CD14-positive monocyte (primary cell): ENCODE measurements at regions not wholly inside any gene's neighbourhood (a gene's known extent, or its start where the extent isn't known, plus 50 kb on each side); places are given as distances from the start of the nearest gene placed in this dataset.

Source experiments
- DNase-seq, 3 donors: peaks; one replicate each; pipeline ENCODE4 v3.0.0-alpha.2; 2011 to 2022
- H2AFZ ChIP-seq: 2 replicates; pipeline ENCODE4 v1.6.0; 2012; ENCODE audit warnings: mild to moderate bottlenecking, low read depth, low read length, inconsistent platforms; ENCODE audit not compliant: insufficient read depth, poor library complexity, severe bottlenecking
- H3K27ac ChIP-seq, 2 donors: 1 replicate in 1 of 2; 2 replicates in 1 of 2; pipeline ENCODE4 v1.5.1; 2012 to 2013; ENCODE audit warnings: low read length in 2 of 2, control low read depth in 1 of 2, inconsistent platforms in 1 of 2, low read depth in 1 of 2, mild to moderate bottlenecking in 1 of 2
- H3K27me3 ChIP-seq, 2 donors: one replicate each; pipeline versions ENCODE4 v1.6.0 to v1.6.1; 2011 to 2013; ENCODE audit warnings: low read length in 2 of 2; ENCODE audit not compliant: control insufficient read depth in 2 of 2, insufficient read depth in 2 of 2
- H3K36me3 ChIP-seq, 2 donors: replicated peaks in 1 of 2; 1 replicate in 1 of 2; 2 replicates in 1 of 2; pipeline versions ENCODE4 v1.5.1 to v1.6.1; 2012 to 2013; ENCODE audit warnings: low read length in 2 of 2, control low read depth in 1 of 2, inconsistent platforms in 1 of 2, mild to moderate bottlenecking in 1 of 2; ENCODE audit not compliant: insufficient read depth in 2 of 2, control insufficient read depth in 1 of 2
- H3K4me1 ChIP-seq, 2 donors: 1 replicate in 1 of 2; 2 replicates in 1 of 2; pipeline versions ENCODE4 v1.5.1 to v1.6.1; 2012 to 2013; ENCODE audit warnings: low read length in 2 of 2, control low read depth in 1 of 2, inconsistent platforms in 1 of 2, mild to moderate bottlenecking in 1 of 2, moderate library complexity in 1 of 2; ENCODE audit not compliant: insufficient read depth in 2 of 2, control insufficient read depth in 1 of 2
- H3K4me2 ChIP-seq: replicated peaks from 2 replicates; pipeline ENCODE3; 2012; ENCODE audit warnings: low read length, moderate library complexity, mild to moderate bottlenecking; ENCODE audit not compliant: poor library complexity, severe bottlenecking; ENCODE audit errors: extremely low read depth
- H3K4me3 ChIP-seq, 3 experiments: fragments of 200-600 bp in 1 of 3; sonication (generic) in 1 of 3; replicated peaks in 1 of 3; 1 replicate in 2 of 3; 2 replicates in 1 of 3; pipeline ENCODE4 v1.5.1; 2011 to 2013; ENCODE audit warnings: low read length in 3 of 3, mild to moderate bottlenecking in 3 of 3, control low read depth in 2 of 3, low read depth in 2 of 3, inconsistent platforms in 1 of 3, moderate library complexity in 1 of 3
- H3K79me2 ChIP-seq: 2 replicates; pipeline ENCODE4 v1.6.0; 2012; ENCODE audit warnings: mild to moderate bottlenecking, control low read depth, inconsistent platforms, low read length, moderate library complexity; ENCODE audit not compliant: insufficient read depth
- H3K9ac ChIP-seq: 2 replicates; pipeline ENCODE4 v1.6.0; 2017; ENCODE audit warnings: low read length, mild to moderate bottlenecking; ENCODE audit not compliant: insufficient read depth, poor library complexity, severe bottlenecking
- H3K9me3 ChIP-seq, 2 donors: replicated peaks in 1 of 2; 1 replicate in 1 of 2; 2 replicates in 1 of 2; pipeline versions ENCODE4 v1.5.1 to v1.6.1; 2012 to 2013; ENCODE audit warnings: low read length in 2 of 2, control low read depth in 1 of 2; ENCODE audit not compliant: control insufficient read depth in 1 of 2, insufficient read depth in 1 of 2
- H4K20me1 ChIP-seq: 2 replicates; pipeline ENCODE4 v1.6.0; 2012; ENCODE audit warnings: mild to moderate bottlenecking, low read length, control low read depth, moderate library complexity; ENCODE audit not compliant: insufficient read depth
- H3K27ac Mint-ChIP-seq, 7 donors: one replicate each; pipeline ENCODE4 v1.8.0; 2020; ENCODE audit warnings: mild to moderate bottlenecking in 7 of 7, mixed read lengths in 7 of 7, moderate library complexity in 6 of 7, inconsistent platforms in 2 of 7
- H3K27me3 Mint-ChIP-seq, 3 donors: one replicate each; pipeline ENCODE4 v1.8.0; 2021 to 2022; ENCODE audit warnings: low read depth in 3 of 3, mild to moderate bottlenecking in 3 of 3, mixed read lengths in 3 of 3, moderate library complexity in 3 of 3, inconsistent platforms in 1 of 3
- H3K36me3 Mint-ChIP-seq, 2 donors: one replicate each; pipeline ENCODE4 v1.8.0; 2020; ENCODE audit warnings: mixed read lengths in 2 of 2, inconsistent platforms in 1 of 2, mild to moderate bottlenecking in 1 of 2
- H3K4me1 Mint-ChIP-seq: one replicate; pipeline ENCODE4 v1.8.0; 2020; ENCODE audit warnings: mild to moderate bottlenecking, mixed read lengths
- H3K4me3 Mint-ChIP-seq, 2 donors: one replicate each; pipeline ENCODE4 v1.8.0; 2020; ENCODE audit warnings: mild to moderate bottlenecking in 2 of 2, mixed read lengths in 2 of 2, moderate library complexity in 1 of 2
- H3K9me3 Mint-ChIP-seq, 7 donors: one replicate each; pipeline ENCODE4 v1.8.0; 2020 to 2022; ENCODE audit warnings: mixed read lengths in 7 of 7, mild to moderate bottlenecking in 6 of 7, moderate library complexity in 6 of 7, inconsistent platforms in 2 of 7
- WGBS: methylation state at CpG from one replicate; pipeline ENCODE4 v1.1.5; 2013; ENCODE audit warnings: missing lambda C conversion rate; ENCODE audit not compliant: insufficient coverage; 5-methylcytosine and 5-hydroxymethylcytosine counted together
- intact Hi-C, 2 donors: fragments of 100-400 bp; cut with micrococcal nuclease; formaldehyde crosslinking; loops; one replicate each; pipeline versions ENCODE4 v1.15.0 to v1.15.1; 2023
- TF ChIP-seq, protein P1 (sequence below): fragments of 200-600 bp; IDR thresholded peaks from one replicate; pipeline ENCODE4 v1.8.0; 2022; ENCODE audit warnings: antibody characterized with exemption, mild to moderate bottlenecking

DNA sequence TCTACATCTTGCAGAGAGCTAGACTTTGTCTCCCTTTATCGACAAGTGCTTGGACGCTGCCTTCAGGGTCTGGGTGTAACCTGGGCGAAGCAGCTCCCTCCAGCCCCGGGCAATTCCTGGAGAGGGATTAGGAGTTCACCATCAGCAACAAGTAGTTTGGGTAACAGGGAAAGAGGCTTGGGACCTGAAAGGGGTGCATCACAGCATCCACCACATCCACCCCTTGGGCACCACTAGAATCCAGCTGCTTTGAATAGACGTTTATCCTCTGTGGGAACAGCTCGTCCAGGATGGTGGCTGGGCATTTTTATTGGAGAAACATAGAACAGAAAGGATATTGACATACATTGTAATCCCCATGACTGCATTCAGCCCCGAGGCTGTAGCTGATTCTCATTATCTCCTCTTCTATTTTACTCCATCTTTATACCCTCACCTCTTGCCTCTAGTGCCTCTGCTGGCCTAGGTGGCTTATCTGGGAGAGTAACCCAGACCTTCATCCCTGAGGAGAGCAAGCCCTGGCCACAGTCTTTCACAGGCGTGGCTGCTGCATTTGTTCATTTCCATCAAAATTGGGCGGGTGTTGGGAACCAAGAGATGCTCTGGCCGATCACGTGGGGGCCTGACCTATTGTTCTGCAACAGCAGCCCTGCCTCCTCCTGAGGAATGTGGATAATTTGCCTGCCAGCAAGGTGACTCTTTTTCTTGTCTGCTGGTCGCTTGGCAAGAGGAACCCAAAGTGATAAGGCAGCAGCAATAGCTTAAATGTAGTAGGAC is 109.2 kb upstream of the RALGAPA2 start:
- DNase-seq = no peak
- TF ChIP-seq, protein P1, sequence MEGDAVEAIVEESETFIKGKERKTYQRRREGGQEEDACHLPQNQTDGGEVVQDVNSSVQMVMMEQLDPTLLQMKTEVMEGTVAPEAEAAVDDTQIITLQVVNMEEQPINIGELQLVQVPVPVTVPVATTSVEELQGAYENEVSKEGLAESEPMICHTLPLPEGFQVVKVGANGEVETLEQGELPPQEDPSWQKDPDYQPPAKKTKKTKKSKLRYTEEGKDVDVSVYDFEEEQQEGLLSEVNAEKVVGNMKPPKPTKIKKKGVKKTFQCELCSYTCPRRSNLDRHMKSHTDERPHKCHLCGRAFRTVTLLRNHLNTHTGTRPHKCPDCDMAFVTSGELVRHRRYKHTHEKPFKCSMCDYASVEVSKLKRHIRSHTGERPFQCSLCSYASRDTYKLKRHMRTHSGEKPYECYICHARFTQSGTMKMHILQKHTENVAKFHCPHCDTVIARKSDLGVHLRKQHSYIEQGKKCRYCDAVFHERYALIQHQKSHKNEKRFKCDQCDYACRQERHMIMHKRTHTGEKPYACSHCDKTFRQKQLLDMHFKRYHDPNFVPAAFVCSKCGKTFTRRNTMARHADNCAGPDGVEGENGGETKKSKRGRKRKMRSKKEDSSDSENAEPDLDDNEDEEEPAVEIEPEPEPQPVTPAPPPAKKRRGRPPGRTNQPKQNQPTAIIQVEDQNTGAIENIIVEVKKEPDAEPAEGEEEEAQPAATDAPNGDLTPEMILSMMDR = no peak
- WGBS = 85% methylated on average over 7 of the region's 12 CpGs
- Histone ChIP-seq H3K4me3 (no peak overlapping the region), H3K27ac (no peak overlapping the region), H3K4me1 (peaks cover 36 to 37% of the 10 kb centered on the region in 2 donors), H4K20me1 (no peaks in the 10 kb centered on the region), H3K9me3 (no peaks in the 10 kb centered on the region), H3K27me3 (peaks cover 0 to 16% of the 10 kb centered on the region in 2 donors), H3K36me3 (no peaks in the 10 kb centered on the region), H3K4me2 (peak overlapping the region; percentile 14), H3K79me2 (no peaks in the 10 kb centered on the region), H2AFZ (no peak overlapping the region), H3K9ac (no peak overlapping the region)
- H3K36me3 Mint-ChIP-seq = peaks cover 4 to 9% of the 10 kb centered on the region in 2 donors
- H3K27ac Mint-ChIP-seq = no peak overlapping the region
- H3K27me3 Mint-ChIP-seq = peaks cover 34 to 38% (median 36%) of the 10 kb centered on the region in 3 donors
- H3K9me3 Mint-ChIP-seq = peaks cover 0 to 3% (median 0%) of the 10 kb centered on the region in 7 donors
- peak overlapping the region in 1 of 2 donors; percentile 62 for H3K4me3 Mint-ChIP-seq
- intact Hi-C loops = loop anchor here (5.0 to 10.0 kb wide), 2 partner anchors 107 to 154 kb away; partner anchors contain the start of gene RALGAPA2 (in 1 of the 2)
- H3K4me1 Mint-ChIP-seq = peaks cover 37% of the 10 kb centered on the region

DNA sequence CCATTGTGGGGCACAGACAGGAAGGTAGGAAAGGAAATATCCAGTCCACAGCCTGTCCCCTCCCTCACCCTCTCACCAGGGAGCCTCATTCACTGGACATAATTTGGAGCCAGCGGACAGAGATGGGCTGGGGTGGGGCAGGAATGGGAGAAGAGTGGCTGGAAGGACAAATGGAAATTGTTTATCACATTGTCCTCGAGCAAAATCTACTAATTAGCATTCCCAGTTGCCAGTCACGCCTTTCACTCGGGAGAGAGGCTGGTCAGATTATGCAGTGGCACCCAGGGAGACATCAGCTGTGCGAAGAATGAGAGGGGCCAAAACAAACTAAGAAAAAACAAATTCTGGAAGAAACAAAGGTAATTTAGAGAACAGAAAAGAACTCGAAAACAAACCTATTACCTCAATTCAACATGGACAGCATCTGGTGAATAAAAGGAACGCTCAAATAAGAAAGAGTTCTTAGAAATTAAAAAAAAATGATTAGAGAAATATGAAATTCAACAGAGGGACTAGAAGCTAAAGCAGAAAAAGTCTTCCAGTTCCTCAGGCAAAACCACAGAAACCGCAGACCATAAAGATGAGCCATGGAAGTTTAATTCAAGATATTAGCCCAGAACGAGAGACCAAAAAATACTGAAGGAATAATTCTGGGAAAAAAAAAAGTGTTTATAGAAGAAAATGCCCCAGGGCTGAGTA is 108.5 kb upstream of the RALGAPA2 start:
- Mint-ChIP-seq H3K36me3 (peaks cover 4 to 9% of the 10 kb centered on the region in 2 donors), H3K27me3 (peaks cover 33 to 36% (median 34%) of the 10 kb centered on the region in 3 donors), H3K4me1 (peaks cover 37% of the 10 kb centered on the region), H3K9me3 (peaks cover 0 to 3% (median 0%) of the 10 kb centered on the region in 7 donors), H3K27ac (no peak overlapping the region), H3K4me3 (peak overlapping the region in 1 of 2 donors; percentile 62)
- Histone ChIP-seq H3K4me2 (peak overlapping the region; percentile 14), H2AFZ (no peak overlapping the region), H3K9me3 (no peaks in the 10 kb centered on the region), H3K36me3 (no peaks in the 10 kb centered on the region), H3K27me3 (peaks cover 0 to 16% of the 10 kb centered on the region in 2 donors), H3K9ac (no peak overlapping the region), H4K20me1 (no peaks in the 10 kb centered on the region), H3K4me3 (no peak overlapping the region), H3K79me2 (no peaks in the 10 kb centered on the region), H3K4me1 (peaks cover 36 to 37% of the 10 kb centered on the region in 2 donors), H3K27ac (no peak overlapping the region)
- WGBS = 33% methylated on average over 3 of the region's 9 CpGs
- intact Hi-C loops = loop anchor here (5.0 to 10.0 kb wide), 2 partner anchors 106 to 154 kb away; partner anchors contain the start of gene RALGAPA2 (in 1 of the 2)
- DNase-seq = peak in 2 of 3 donors; percentile 24 to 43
- TF ChIP-seq, protein P1 = no peak
